ENCODE measurements at regions not wholly inside any gene's neighbourhood (a gene's known extent, or its start where the extent isn't known, plus 50 kb on each side); places are given as distances from the start of the nearest gene placed in this dataset.

GRCh38 chr3:73326396-73326795, 264.9 kb downstream of the EBLN2 start:
- TF ChIP-seq POLR2A (IDR thresholded peaks at IDR 0.05) (no peak), CTCF (IDR thresholded peaks at IDR 0.05) (no peak)
